HG03469 (cell line): ENCODE measurements at regions not wholly inside any gene's neighbourhood (a gene's known extent, or its start where the extent isn't known, plus 50 kb on each side); places are given as distances from the start of the nearest gene placed in this dataset.
A peak's percentile ranks its signal among the peaks of the same experiment; 100 is the strongest.
"Not testable (repeated sequence)": the region's sequence is repeated elsewhere in the genome, so short reads cannot be mapped to it uniquely, and the experiment has no call there.

Experiments used
- ATAC-seq: cut with Tn5 transposase; IDR thresholded peaks from one replicate; pipeline ENCODE4 v1.9.1; 2021; ENCODE audit warnings: mild to moderate bottlenecking, moderate library complexity, moderate number of reproducible peaks; ENCODE audit not compliant: unreplicated experiment

DNA sequence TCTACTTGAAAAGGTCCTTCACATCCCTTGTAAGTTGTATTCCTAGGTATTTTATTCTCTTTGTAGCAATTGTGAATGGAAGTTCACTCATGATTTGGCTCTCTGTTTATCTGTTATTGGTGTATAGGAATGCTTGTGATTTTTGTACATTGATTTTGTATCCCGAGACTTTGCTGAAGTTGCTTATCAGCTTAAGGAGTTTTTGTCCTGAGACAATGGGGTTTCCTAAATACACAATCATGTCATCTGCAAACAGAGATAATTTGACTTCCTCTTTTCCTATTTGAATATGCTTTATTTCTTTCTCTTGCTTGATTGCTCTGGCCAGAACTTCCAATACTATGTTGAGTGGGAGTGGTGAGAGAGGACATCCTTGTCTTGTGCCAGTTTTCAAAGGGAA lies 69.8 kb upstream of the MYRIP start:
- ATAC-seq = not testable (repeated sequence)

DNA sequence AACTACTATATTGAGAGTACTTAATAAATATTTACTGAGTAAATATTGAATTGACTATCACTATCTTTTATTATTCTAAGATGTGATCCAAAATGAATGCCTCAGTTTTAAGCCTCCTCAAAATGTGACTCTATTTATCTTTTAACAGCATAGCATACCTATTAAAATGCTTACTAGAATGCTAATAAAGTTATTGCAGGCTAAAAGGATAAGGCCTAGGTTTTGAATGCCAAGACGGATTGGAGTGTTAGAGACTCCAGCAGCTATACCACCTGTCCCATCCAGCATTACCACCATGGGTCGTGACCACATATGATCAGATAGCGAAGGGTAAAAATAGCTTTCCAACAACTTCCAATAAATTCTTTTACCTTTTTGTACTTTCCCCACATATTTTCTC lies 64.7 kb upstream of the MYRIP start:
- no peak for ATAC-seq

DNA sequence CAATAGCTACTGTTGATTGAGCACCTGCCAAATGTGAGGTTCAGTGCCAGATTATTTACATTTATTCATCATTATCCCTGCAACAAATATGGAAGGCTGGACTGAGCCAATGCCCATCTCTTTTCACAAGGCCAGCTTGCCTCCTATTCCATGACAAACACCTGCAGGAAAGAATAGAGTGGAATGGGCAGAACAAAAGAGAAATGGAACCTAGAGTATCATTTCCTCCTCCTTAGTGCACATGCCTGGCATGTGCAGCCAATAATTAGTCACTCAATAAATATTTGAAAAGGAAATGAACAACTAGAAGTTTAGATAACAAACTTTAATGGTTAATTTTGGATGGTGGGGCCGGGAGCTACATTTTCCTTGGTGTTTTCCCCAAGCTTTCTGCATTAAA lies 61.4 kb upstream of the MYRIP start:
- no peak for ATAC-seq

DNA sequence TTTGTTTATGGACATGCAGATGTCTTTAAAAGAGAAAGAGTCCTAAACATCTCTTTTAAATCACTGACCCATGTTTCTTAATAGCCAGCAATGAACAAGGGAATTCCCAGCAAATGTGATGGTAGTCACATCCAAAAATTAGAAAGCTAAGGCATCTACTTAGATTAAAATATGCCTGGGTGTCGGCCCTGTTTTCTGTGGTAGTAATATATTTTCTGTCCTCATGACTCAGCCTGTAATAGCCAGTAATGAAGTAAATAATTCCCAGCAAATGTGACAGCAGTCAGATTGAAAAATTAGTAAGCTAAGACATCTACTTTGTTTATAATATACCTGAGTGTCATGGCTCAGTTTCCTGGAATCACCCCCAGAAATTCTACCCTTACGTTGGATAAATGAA lies 60.6 kb upstream of the MYRIP start:
- ATAC-seq = no peak

DNA sequence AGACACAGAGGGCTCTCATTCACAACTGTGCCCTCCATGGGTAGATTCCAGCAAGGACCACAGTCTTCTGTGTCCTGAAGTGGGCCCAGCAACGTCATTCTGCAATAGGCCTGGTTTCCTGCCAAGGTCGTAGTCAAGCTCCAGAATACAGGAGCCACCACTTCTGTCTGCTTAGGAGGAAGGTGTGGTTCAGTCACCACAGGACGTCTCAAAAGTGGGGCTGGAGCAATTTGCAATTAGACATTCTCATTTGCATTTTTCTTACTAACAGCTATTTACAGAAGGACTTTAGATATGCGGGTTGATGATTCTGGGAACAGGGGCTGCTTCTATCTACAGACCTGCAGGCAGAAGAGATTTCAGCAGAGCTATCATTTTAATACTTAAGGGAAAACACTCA lies 58.7 kb upstream of the MYRIP start:
- ATAC-seq = no peak

DNA sequence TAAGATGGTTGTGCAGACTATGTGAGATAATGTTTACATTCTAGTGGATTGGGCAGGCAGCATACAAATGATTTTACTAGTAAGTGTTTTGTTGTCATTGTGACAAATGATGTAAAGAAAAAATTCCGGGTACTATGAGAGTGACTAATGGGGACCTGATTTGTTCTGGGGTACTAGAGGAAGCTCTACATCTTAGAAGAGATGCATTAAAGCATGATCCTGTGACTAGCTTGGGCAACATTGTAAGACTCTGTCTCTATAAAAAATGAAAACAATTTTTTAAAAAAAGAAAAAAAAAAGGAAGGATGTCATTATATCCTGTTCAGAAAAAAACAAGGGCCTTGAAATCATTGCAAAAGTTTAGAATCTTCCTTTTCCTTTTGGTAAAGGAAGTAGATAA lies 58.1 kb upstream of the MYRIP start:
- no peak for ATAC-seq

DNA sequence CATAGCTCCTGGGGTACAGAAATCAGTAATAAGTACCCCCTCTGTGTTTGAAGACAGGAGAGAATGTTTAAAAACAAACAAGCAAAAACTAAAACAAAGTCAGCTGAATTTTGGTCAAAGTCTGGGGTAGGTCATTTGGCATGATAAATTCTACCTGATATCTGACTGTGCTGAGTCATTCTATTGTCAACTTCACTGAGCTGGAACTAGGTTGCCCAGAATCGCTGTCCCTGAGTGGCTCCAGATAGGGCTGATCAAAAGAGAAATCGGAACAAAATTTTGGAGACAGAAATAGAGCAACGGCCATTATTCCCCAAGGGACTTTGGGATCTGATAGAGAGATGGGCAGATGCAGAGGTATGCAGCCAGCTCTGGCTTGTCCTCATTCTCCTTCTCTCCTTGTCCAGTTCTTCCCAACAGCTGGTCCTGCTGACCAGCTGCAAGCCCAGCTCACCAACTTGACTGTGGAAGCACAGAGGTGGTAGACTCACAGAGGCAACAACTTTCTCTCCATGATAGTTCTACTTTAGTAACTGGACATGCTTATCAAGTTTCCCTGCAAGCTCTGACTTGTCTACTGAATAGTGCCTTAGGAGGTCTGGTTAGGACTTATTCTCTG lies 57.3 kb upstream of the MYRIP start:
- no peak for ATAC-seq

DNA sequence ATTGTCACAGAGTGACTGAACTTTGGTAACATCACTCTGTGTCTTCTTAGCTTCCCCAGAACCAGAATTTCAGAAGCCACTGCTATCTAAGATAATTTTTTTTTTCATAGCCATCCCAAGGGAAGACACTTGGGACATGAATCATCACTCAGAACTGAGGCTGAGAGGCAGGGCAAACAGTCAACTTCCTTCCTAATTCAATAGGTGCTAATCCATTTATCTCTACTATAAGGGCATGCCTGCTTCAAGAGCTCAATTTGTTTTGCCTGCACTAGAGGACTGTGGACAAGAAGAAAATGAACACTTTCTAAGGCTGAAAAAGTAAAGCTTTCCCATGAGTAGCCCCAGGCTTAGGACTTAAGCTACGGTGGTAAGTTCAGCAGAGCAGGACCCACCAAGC lies 56.7 kb upstream of the MYRIP start:
- ATAC-seq = no peak

DNA sequence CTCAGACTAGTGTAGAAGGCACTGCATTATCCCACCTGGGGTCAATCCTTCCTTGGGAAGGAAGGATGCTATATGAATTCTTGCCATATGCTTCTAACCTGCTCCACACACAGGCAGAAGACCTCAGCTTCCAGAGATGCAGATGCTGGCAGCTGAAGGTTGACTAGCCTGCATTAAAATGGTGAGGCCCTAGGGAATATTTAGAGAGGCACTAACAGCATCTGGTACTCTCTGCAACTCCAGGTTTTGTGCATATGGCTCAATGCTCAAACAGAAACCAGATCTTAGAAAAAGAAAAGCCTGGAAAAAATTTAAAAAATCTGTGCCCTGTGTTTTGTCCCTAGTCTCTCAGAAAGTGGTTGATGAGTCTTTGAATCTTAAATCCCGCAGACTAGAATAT lies 56.0 kb upstream of the MYRIP start:
- ATAC-seq = no peak

DNA sequence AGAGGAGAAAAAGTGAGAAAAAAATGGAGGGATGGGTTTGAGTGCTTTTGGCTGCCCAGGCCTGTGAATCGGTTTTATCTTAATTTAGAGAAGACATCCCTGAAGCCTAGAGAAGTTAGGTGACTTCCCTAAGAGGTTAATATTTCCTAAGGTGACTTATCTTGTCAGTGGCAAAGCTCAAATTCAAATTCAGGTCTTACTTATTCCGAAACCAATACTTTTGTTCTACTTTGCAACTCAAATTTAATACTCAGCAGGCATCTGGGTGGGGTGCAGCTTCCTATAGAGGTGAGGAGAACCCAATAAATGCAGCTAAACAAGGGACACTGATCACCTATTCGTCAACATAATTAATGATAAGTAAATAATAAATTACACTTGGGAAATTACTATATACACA lies 54.9 kb upstream of the MYRIP start:
- peak; percentile 56 for ATAC-seq

DNA sequence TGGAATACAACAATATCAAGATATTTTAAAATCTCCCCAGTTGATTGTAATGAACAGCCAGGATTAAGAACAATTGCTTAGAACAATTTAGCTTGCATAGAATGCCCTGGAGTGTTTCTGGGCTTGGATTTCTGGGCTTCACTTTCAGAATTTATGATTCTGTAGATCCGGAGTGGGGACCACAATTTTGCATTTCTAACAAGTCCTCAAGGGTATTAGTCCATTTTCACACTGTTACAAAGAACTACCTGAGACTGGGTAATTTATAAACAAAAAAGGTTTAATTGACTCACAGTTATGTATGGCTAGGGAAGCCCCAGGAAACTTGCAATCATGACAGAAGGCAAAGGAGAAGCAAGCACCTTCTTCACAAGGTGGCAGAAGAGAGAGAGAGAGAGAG lies 54.3 kb upstream of the MYRIP start:
- ATAC-seq = no peak

DNA sequence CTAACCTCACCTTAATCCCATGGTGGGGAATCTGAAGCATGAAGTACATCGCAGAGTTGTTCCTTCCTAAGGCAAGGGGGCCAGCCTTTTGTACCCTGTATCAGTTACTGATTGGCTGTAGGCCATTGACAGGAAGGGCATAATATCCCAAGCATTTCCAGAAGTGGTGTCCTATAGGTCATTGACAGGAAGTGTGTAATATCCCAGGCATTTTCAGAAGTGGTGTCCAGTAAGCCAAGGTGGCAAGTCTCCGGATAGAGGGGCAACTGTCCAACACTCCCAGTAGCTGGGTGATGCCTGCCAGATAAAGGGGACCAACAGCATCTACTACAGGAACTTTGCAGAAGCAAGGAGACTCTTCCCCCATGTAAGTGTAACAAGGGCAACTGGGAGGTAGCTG lies 52.1 kb upstream of the MYRIP start:
- ATAC-seq = no peak
